SH-SY5Y (cell line): ENCODE measurements at regions not wholly inside any gene's neighbourhood (a gene's known extent, or its start where the extent isn't known, plus 50 kb on each side); places are given as distances from the start of the nearest gene placed in this dataset.

Experiments used
- GATA2 ChIP-seq: IDR thresholded peaks from 2 replicates; pipeline ENCODE4 v1.6.1; 2011; ENCODE audit warnings: mild to moderate bottlenecking, low read depth, low read length
- GATA3 ChIP-seq: IDR thresholded peaks from 2 replicates; pipeline ENCODE4 v1.6.1; 2011; ENCODE audit warnings: low read depth, mild to moderate bottlenecking, low read length, moderate library complexity

- no peak for TF ChIP-seq GATA3
- TF ChIP-seq GATA2, result no peak
Measured at GRCh38 chr2:121886059-121886458, 130.6 kb downstream of the TSN start.
